Stimulated activated CD4-positive, alpha-beta T cell treated with anti-CD3 and anti-CD28 coated beads, Interleukin-12 subunit alpha, Interleukin-12 subunit beta, amount 100 ng/mL, for 48 hours (primary cell): ENCODE measurements at regions not wholly inside any gene's neighbourhood (a gene's known extent, or its start where the extent isn't known, plus 50 kb on each side); places are given as distances from the start of the nearest gene placed in this dataset.
A peak's percentile ranks its signal among the peaks of the same experiment; 100 is the strongest.
"Not testable (repeated sequence)": the region's sequence is repeated elsewhere in the genome, so short reads cannot be mapped to it uniquely, and the experiment has no call there.

Experiments
- DNase-seq, 3 donors: peaks; one replicate each; pipeline ENCODE4 v3.0.0-alpha.2; 2020; ENCODE audit warnings: low read depth in 2 of 3, low spot score in 1 of 3

GRCh38 chr11:71638801-71639519 lies 56.3 kb upstream of the KRTAP5-11 start:
- peak; percentile 13 to 53 (median 51) for DNase-seq

- DNase-seq: not testable (repeated sequence)
These were observed 56.8 kb upstream of the KRTAP5-11 start for GRCh38 chr11:71639520-71639849.

GRCh38 chr11:71639916-71640315 lies 57.2 kb upstream of the KRTAP5-11 start:
- DNase-seq: not testable (repeated sequence)

- not testable (repeated sequence) for DNase-seq
These were observed 64.4 kb upstream of the KRTAP5-11 start for GRCh38 chr11:71647078-71647477.

GRCh38 chr11:71652998-71653397 lies 70.3 kb upstream of the KRTAP5-11 start:
- DNase-seq: not testable (repeated sequence)

GRCh38 chr11:71654423-71654822 lies 71.7 kb upstream of the KRTAP5-11 start:
- DNase-seq: not testable (repeated sequence)

GRCh38 chr11:71655041-71655440 lies 72.4 kb upstream of the KRTAP5-11 start:
- DNase-seq: not testable (repeated sequence)

- DNase-seq: not testable (repeated sequence)
These were observed 73.8 kb upstream of the KRTAP5-11 start for GRCh38 chr11:71656513-71656912.

GRCh38 chr11:71664941-71665340 lies 82.3 kb upstream of the KRTAP5-11 start:
- not testable (repeated sequence) for DNase-seq

GRCh38 chr11:71698110-71698509 lies 115.4 kb upstream of the KRTAP5-11 start:
- DNase-seq: not testable (repeated sequence)

- DNase-seq: not testable (repeated sequence)
These were observed 116.3 kb upstream of the KRTAP5-11 start for GRCh38 chr11:71698961-71699360.

GRCh38 chr11:71701435-71702291 lies 119.0 kb upstream of the KRTAP5-11 start:
- DNase-seq: not testable (repeated sequence)

- DNase-seq: not testable (repeated sequence)
These were observed 122.5 kb upstream of the KRTAP5-11 start for GRCh38 chr11:71705086-71705737.

GRCh38 chr11:71705738-71706432 lies 123.2 kb upstream of the KRTAP5-11 start:
- DNase-seq: not testable (repeated sequence)

- not testable (repeated sequence) for DNase-seq
These were observed 124.4 kb upstream of the KRTAP5-11 start for GRCh38 chr11:71707083-71707482.

GRCh38 chr11:71709541-71709940 lies 123.5 kb upstream of the DEFB108B start:
- not testable (repeated sequence) for DNase-seq

GRCh38 chr11:71710171-71710671 lies 122.8 kb upstream of the DEFB108B start:
- peak; percentile 0 to 7 (median 6) for DNase-seq

GRCh38 chr11:71710701-71711385 lies 122.2 kb upstream of the DEFB108B start:
- DNase-seq: not testable (repeated sequence)

GRCh38 chr11:71712350-71712749 lies 120.7 kb upstream of the DEFB108B start:
- not testable (repeated sequence) for DNase-seq

- DNase-seq: not testable (repeated sequence)
These were observed 120.2 kb upstream of the DEFB108B start for GRCh38 chr11:71712846-71713245.
